HG03439 (cell line): ENCODE measurements at regions not wholly inside any gene's neighbourhood (a gene's known extent, or its start where the extent isn't known, plus 50 kb on each side); places are given as distances from the start of the nearest gene placed in this dataset.

Source experiments
- ATAC-seq: cut with Tn5 transposase; IDR thresholded peaks from one replicate; pipeline ENCODE4 v1.9.1; 2021; ENCODE audit warnings: mild to moderate bottlenecking, moderate library complexity; ENCODE audit not compliant: unreplicated experiment

GRCh38 chr6:111957623-111958315, 84.5 kb upstream of the FYN start:
- no peak for ATAC-seq

- no peak for ATAC-seq
These were observed 85.3 kb upstream of the FYN start for GRCh38 chr6:111958534-111958933.

DNA sequence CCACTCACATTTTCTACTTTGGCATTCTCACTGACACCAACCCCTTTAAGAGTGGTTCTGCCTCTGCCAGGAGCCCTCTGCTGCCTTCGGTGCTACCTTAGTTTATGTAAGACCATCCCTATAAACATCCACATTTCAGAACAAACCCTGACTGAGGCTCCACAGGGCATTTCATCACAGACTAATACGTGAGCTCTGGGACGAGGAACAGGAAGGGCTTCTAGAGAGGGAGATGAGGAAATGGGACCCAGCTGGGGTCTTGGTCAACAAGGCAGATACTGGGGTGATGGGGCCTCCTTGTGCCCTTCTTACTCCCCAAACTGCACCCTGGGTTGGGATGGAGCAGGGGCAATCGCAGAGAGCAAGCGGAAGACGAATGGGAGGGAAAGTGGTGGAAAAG, 86.5 kb upstream of the FYN start:
- ATAC-seq, result no peak

DNA sequence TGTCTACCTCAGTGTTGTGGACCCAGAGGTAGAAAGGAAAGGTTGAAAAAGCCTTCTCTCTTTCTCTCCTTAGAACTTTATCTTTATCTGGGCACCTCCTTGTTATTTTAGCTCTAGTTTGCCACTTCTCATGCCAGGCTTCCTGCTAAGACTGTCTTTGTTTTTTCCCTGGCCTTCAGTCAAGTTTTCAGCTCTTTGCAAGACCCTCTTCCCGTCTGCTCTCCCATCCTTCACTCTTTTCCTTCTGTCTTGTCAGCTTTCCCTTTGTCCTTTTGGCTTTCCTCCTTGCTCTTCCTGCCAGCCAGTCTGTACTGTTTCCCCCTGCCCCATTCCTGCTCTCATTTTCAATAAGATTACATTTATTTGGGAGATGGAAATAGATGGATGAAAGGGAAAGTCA, 86.8 kb upstream of the CCN6 start:
- no peak for ATAC-seq

DNA sequence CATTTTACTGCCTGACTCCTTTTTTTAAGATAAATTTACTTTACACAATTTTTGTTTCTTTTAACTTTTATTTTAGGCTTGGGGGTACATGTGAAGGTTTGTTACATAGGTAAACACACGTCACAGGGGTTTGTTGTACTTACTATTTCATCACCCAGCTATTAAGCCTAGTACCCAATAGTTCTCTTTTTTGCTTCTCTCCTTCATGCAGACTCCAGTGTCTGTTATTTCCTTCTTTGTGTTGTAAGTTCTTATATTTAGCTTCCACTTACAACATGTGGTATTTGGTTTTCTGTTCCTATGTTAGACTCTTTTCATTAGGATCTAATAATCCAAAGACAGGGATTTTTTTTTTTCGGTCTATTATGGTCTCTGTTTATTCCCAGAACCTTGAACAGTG, 83.5 kb upstream of the CCN6 start:
- ATAC-seq, result no peak

DNA sequence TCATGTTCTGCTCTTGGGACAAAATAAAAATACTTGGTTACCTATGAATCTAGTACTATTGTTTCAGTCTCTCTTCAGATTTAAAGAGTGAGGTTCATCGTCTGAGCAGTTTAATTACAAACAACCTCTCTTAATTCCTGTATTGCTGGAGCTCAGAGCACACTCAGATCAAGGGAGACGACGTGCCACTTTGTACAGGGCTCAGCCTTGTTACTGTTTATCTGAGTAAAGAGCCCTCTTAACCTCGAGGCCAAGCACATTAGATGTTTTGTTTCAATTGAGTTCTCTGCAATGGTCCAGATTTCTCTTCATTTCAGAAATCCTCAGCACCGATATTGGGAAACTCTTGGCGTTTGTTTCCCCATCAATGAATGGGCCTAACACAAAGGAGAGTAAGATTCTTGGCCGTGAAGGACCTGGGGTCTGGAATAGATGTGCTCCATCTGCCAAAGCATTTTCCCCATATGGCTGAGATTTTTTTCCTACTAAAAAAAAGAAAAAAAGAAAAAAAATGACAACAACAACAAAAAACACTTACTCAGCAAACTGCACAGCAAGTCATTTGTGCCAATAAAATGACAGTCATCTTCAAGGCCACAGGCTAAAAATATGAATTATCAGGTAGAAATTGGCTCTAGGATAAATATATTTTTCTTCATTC, 82.6 kb upstream of the CCN6 start:
- no peak for ATAC-seq

DNA sequence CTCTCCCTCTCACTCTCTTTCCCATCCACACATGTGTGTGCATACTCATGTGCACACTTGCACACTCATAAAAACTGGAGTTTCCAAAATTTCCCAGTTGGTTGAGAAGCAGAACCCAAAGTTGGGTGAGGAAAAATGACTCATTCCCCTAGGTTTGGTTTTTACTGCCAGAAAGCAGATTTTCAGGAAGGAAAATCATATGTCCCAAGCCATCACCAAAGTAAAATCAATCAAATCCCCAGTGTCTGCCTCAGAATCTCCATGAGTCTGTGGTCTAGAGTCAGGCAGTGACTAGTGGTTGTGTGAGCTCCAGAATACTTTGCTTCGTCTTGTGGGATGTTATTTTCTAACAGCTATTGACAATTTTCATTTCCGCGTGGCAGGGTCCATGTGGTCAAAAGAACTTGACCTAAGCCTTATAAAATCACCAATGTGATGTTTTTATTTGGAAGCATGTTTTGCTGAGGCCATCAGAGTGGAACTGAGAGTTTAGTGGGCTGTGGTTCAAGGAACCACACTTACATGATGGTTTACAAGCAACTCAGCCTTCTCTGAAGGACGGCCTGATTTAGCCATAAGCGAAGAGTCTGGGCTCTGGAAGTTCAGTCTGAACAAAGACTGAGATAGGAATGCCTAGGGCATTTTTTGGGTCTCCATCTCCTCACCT, 81.9 kb upstream of the CCN6 start:
- ATAC-seq, result no peak

DNA sequence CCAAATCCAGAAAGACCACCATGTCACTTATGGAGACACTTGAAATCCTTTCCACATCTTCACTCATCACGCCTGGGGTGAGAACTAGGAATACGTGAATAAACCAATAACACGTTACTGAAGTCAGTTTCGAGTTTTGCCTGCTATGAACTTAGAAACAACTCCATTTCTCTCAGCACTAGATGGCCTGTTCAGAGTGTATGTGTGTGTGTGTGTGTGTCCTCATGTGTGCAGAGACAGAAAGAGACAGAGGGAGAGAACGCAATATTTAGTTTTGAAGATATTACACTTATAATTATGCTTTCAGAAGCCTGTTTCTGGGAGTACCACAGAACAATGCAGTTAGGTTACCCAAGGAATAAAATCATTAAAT, 81.2 kb upstream of the CCN6 start:
- no peak for ATAC-seq

DNA sequence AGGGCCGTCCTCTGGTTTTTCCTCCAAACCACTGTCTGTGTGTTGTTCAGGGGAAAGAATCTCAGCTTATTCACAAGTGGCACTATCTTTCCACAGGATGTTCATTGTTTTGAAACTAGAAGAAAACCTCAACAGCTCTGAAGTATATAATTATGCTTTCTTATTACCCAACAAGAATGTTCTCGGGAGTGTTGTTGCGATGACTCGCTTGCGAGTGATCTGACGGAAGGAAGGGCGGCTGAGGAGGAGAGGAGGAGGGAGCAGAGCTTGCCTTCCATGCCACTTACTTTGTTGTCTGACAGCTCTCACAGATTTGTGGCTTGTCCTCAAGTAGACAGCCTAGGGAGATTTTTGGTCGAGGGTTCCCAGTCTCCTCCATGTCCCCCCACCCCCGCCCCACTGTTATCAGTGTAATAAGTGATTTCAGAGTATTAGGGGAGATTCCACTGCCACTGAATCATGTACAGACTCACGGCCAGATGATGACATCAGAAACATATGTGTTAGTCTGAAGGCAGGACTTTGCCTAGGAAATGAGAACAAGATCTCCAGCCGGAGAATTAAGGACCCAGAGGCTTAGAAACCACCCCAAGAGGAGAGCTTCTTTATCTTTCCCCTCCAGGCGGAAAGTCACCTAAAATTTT, 80.7 kb upstream of the CCN6 start:
- no peak for ATAC-seq

DNA sequence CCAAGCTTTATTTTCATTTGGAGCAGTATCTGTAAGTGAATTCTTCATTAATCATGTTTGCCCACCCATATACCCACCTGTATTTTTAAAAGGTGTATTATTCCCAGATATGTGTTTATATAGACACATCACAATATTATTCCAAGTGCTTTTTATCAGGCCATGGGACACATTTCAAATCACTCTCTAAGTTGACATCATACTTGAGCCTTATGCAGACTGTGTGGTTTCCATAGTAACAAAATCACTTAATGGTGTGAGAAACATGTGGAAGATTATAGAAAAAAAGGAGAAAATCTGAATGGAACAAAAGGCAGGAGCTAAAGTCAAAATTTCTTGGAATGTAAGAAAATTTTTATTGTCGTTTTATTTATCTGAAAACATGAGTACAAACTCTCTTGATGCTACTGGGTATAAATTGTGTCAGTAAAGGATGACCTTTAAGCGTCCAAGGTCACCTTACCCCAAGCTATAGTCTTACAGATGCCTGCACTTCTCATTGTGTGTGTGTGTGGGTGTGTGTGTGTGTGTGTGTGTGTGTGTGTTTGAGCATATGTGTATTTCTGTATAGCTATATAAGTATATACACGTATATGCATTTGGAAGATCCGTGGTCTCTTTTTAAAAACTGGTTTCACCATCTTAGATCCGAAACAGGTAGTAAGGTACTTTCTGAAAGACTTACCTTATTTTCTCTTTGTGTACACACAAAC, 79.8 kb upstream of the CCN6 start:
- no peak for ATAC-seq

GRCh38 chr6:111975466-111975865, 78.4 kb upstream of the CCN6 start:
- no peak for ATAC-seq

DNA sequence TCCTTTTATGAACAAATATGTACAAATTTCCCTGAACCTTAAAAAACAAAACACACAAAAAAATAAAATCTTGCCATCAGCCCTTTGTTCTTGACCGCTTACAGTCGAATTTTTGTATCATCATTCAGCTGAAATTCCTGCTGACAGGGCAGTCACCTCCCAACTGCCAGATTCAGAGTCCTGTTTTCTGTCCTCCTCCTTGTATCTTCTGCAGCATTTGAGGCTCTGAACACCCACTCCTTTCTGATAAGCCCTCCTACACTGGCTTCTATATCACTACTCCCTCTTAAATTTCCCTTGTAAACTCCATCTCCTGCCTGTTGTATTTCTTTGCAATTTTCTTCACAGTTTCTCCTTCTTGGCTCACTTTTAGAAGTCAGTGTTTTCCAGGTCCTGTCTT, 77.8 kb upstream of the CCN6 start:
- no peak for ATAC-seq

- no peak for ATAC-seq
These were observed 75.3 kb upstream of the CCN6 start for GRCh38 chr6:111978532-111979149.

DNA sequence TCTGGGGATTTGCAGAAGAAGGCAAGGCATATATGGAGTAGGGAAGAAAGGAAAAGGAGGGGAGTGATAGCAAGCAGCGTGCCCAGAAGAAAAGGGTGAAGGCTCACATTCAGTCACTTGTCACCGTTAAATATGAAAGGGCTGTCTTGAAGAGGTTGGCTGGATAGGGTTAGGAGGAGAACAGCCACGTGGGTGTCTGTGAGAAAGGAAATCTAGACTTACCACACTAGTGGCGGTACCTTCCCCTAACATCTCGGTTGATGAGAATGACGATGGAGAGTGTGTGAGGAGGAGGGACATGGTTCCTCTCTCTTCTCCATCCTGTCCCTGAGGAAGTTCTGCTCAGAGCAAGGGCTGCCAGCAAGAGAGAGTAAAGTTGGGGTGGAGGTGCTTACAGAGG, 74.3 kb upstream of the CCN6 start:
- no peak for ATAC-seq

DNA sequence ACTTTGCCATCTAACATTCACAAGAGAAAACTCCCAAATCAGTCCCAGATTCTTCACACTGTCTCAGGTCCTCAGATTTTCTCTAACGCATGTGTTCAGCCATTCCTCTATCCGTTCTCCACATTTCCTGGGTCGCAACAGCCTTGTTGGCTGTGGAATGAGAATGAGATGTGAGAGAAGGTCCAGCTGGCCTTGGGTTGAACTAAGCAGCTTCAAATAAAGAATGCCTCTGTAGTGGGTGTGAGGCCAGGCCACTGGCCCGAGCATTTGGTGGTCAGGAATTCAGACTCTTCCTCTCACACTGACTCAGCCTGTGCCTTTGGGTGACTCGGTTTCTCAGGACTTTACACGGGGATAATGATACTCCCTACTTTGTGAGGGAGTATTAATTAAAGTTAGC, 73.8 kb upstream of the CCN6 start:
- no peak for ATAC-seq

- ATAC-seq, result no peak
These were observed 72.7 kb upstream of the CCN6 start for GRCh38 chr6:111980971-111981840.

- ATAC-seq, result no peak
These were observed 71.2 kb upstream of the CCN6 start for GRCh38 chr6:111982681-111983080.

GRCh38 chr6:111983193-111983592, 70.7 kb upstream of the CCN6 start:
- ATAC-seq, result no peak

GRCh38 chr6:111984081-111984480, 69.8 kb upstream of the CCN6 start:
- no peak for ATAC-seq
